Ishikawa (cell line): ENCODE measurements at regions not wholly inside any gene's neighbourhood (a gene's known extent, or its start where the extent isn't known, plus 50 kb on each side); places are given as distances from the start of the nearest gene placed in this dataset.

ENCODE experiments used
- EP300 ChIP-seq: IDR thresholded peaks from 2 replicates; pipeline ENCODE4 v1.6.1; 2012; ENCODE audit warnings: borderline replicate concordance
- FOXM1 ChIP-seq: IDR thresholded peaks from 2 replicates; pipeline ENCODE4 v1.6.1; 2012; ENCODE audit warnings: low read depth, borderline replicate concordance
- TF ChIP-seq, protein P1 (sequence below): IDR thresholded peaks from 2 replicates; pipeline ENCODE4 v1.6.1; 2012; ENCODE audit warnings: low read depth, mild to moderate bottlenecking
- TF ChIP-seq, protein P2 (sequence below): IDR thresholded peaks from 2 replicates; pipeline ENCODE4 v1.6.1; 2012

DNA sequence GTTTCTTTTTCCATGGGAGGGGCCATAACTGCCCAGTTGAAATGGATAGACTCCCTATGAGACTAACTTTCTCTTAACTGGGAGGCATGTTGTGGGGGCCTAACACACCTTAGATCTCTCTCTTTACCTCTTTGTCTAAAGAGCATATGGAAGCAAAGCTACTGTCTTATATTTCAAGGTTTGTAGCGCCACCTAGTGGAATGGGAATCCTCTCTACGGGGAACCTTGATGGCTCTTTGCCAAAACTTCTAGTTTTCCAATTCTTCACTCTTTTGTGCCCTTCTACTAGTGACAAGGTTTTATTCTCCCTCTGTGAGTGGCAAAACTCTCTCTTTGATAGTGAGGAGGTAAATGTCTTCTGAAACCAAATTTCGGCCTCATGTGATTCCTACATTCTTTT is 1030.4 kb upstream of the CADM2 start:
- no peak for TF ChIP-seq EP300
- TF ChIP-seq, protein P1, sequence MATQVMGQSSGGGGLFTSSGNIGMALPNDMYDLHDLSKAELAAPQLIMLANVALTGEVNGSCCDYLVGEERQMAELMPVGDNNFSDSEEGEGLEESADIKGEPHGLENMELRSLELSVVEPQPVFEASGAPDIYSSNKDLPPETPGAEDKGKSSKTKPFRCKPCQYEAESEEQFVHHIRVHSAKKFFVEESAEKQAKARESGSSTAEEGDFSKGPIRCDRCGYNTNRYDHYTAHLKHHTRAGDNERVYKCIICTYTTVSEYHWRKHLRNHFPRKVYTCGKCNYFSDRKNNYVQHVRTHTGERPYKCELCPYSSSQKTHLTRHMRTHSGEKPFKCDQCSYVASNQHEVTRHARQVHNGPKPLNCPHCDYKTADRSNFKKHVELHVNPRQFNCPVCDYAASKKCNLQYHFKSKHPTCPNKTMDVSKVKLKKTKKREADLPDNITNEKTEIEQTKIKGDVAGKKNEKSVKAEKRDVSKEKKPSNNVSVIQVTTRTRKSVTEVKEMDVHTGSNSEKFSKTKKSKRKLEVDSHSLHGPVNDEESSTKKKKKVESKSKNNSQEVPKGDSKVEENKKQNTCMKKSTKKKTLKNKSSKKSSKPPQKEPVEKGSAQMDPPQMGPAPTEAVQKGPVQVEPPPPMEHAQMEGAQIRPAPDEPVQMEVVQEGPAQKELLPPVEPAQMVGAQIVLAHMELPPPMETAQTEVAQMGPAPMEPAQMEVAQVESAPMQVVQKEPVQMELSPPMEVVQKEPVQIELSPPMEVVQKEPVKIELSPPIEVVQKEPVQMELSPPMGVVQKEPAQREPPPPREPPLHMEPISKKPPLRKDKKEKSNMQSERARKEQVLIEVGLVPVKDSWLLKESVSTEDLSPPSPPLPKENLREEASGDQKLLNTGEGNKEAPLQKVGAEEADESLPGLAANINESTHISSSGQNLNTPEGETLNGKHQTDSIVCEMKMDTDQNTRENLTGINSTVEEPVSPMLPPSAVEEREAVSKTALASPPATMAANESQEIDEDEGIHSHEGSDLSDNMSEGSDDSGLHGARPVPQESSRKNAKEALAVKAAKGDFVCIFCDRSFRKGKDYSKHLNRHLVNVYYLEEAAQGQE = no peak
- TF ChIP-seq FOXM1 = no peak
- TF ChIP-seq, protein P2, sequence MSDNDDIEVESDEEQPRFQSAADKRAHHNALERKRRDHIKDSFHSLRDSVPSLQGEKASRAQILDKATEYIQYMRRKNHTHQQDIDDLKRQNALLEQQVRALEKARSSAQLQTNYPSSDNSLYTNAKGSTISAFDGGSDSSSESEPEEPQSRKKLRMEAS = no peak
